ENCODE measurements at regions not wholly inside any gene's neighbourhood (a gene's known extent, or its start where the extent isn't known, plus 50 kb on each side); places are given as distances from the start of the nearest gene placed in this dataset.

DNA sequence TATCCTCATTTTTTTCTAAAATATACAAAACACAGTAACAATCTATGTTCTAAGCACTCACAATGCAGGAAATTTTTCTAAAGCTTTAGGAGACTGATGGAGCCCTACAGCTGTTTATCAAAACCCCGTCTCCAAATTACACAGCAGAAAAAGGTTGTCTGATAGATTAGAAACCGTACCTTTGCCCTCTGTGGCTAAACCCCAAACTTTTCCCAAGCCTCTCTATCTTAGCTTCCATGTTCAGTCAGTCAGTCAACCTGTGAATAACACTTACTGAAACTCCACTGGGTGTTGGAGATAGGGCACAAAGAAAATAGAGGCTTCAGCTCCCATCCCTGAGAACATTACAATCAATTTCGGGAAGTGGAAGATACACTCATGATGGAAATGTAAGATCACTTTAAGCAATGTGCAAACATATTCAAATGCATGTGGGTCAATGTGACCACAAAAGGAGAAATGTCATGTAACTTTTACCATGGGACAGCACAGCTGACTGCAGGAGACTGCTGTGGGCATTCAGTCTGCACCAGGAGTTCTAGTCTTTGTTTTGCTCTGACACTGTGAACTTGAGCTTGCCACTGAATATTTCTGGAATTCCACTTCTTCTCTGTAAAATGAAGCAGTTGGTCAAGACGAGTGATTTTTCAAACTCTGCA lies 279.5 kb upstream of the PIK3R1 start:
- no peaks in the 10 kb centered on the region for H3K4me1 ChIP-seq (ENCODE audit: control insufficient read depth, insufficient read depth, low read length)
- no peaks in the 10 kb centered on the region for H3K36me3 ChIP-seq (ENCODE audit: control insufficient read depth in 2 of 2, insufficient read depth in 1 of 2, low read length in 2 of 2)
- CTCF ChIA-PET = no interaction called here
- POLR2A ChIA-PET = no interaction called here
- no peak for TF ChIP-seq KLF10 (tag by site-specific recombination; IDR thresholded peaks at IDR 0.05)
- no peak for TF ChIP-seq GLIS1 (tag by site-specific recombination; IDR thresholded peaks at IDR 0.05)
- no peak for TF ChIP-seq ZFP37 (tag by site-specific recombination; IDR thresholded peaks at IDR 0.05)
- no peak for TF ChIP-seq ZNF274 (IDR thresholded peaks at IDR 0.05; ENCODE audit: low read length)
- no peak for TF ChIP-seq ZNF274 (tag by site-specific recombination; IDR thresholded peaks at IDR 0.05; ENCODE audit: borderline replicate concordance)
- TF ChIP-seq ZNF514 (tag by site-specific recombination; IDR thresholded peaks at IDR 0.05) = no peak
- TF ChIP-seq REPIN1 (tag by site-specific recombination; IDR thresholded peaks at IDR 0.05; ENCODE audit: low read depth) = no peak
- TF ChIP-seq ZNF2 (tag by site-specific recombination; IDR thresholded peaks at IDR 0.05) = no peak
- TF ChIP-seq KLF8 (tag by site-specific recombination; IDR thresholded peaks at IDR 0.05) = no peak
- no peak for TF ChIP-seq ZNF24 (tag by site-specific recombination; IDR thresholded peaks at IDR 0.05)
- TF ChIP-seq ZNF175 (tag by site-specific recombination; IDR thresholded peaks at IDR 0.05) = no peak
- TF ChIP-seq ZBTB48 (tag by site-specific recombination; IDR thresholded peaks at IDR 0.05) = no peak
- no peak for TF ChIP-seq ZNF776 (tag by site-specific recombination; IDR thresholded peaks at IDR 0.05; ENCODE audit: borderline replicate concordance)
- TF ChIP-seq ZNF239 (tag by site-specific recombination; IDR thresholded peaks at IDR 0.05) = no peak
- TF ChIP-seq, protein P1, sequence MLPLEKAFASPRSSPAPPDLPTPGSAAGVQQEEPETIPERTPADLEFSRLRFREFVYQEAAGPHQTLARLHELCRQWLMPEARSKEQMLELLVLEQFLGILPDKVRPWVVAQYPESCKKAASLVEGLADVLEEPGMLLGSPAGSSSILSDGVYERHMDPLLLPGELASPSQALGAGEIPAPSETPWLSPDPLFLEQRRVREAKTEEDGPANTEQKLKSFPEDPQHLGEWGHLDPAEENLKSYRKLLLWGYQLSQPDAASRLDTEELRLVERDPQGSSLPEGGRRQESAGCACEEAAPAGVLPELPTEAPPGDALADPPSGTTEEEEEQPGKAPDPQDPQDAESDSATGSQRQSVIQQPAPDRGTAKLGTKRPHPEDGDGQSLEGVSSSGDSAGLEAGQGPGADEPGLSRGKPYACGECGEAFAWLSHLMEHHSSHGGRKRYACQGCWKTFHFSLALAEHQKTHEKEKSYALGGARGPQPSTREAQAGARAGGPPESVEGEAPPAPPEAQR (tag by site-specific recombination; IDR thresholded peaks at IDR 0.05) = no peak
- no peak for TF ChIP-seq ZNF510 (tag by site-specific recombination; IDR thresholded peaks at IDR 0.05; ENCODE audit: insufficient replicate concordance)
- TF ChIP-seq ZNF433 (tag by site-specific recombination; IDR thresholded peaks at IDR 0.05; ENCODE audit: low read depth) = no peak
- H3K9me3 ChIP-seq (ENCODE audit: control insufficient read depth, insufficient read depth, low read depth, low read length) = no peaks in the 10 kb centered on the region
- H3K4me3 ChIP-seq (ENCODE audit: low read depth, low read length) = no peak overlapping the region
- H3K27ac ChIP-seq (ENCODE audit: extremely low read depth, low read depth, low read length) = no peak overlapping the region

DNA sequence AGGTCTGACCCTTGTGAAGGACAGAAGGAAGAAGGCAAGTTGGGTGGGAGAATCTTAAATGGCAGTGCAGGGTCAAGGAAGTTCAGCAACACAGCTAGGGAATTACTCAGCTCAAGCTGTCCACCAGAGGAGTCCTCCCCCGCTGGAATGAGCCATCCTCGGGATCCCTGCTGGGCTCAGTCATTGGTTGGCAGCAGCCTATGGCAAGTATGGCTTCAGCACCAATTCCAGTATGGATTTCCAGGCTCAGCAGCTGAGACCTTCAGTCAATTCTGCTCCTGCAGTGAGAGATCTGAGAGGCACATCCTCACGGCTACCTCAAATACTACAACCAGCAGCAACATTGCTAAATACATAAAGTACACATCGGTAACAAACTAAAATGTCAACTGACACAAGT lies 280.6 kb upstream of the PIK3R1 start:
- POLR2A ChIA-PET = no interaction called here
- H3K36me3 ChIP-seq (ENCODE audit: control insufficient read depth in 2 of 2, insufficient read depth in 1 of 2, low read length in 2 of 2) = no peaks in the 10 kb centered on the region
- no peaks in the 10 kb centered on the region for H3K4me1 ChIP-seq (ENCODE audit: control insufficient read depth, insufficient read depth, low read length)
- H3K9me3 ChIP-seq (ENCODE audit: control insufficient read depth, insufficient read depth, low read depth, low read length) = no peaks in the 10 kb centered on the region
- no peak overlapping the region for H3K4me3 ChIP-seq (ENCODE audit: low read depth, low read length)
- H3K27ac ChIP-seq (ENCODE audit: extremely low read depth, low read depth, low read length) = no peak overlapping the region
- CTCF ChIA-PET = no interaction called here
- TF ChIP-seq ZNF776 (tag by site-specific recombination; IDR thresholded peaks at IDR 0.05; ENCODE audit: borderline replicate concordance) = no peak
- no peak for TF ChIP-seq ZNF600 (tag by site-specific recombination; IDR thresholded peaks at IDR 0.05)
- TF ChIP-seq ZNF121 (tag by site-specific recombination; IDR thresholded peaks at IDR 0.05) = no peak
- TF ChIP-seq YY2 (tag by site-specific recombination; IDR thresholded peaks at IDR 0.05) = no peak
- no peak for TF ChIP-seq ZNF792 (tag by site-specific recombination; IDR thresholded peaks at IDR 0.05)
- TF ChIP-seq ZNF561 (tag by site-specific recombination; IDR thresholded peaks at IDR 0.05; ENCODE audit: borderline replicate concordance) = no peak
- TF ChIP-seq WT1 (tag by site-specific recombination; IDR thresholded peaks at IDR 0.05) = no peak
- TF ChIP-seq, protein P2, sequence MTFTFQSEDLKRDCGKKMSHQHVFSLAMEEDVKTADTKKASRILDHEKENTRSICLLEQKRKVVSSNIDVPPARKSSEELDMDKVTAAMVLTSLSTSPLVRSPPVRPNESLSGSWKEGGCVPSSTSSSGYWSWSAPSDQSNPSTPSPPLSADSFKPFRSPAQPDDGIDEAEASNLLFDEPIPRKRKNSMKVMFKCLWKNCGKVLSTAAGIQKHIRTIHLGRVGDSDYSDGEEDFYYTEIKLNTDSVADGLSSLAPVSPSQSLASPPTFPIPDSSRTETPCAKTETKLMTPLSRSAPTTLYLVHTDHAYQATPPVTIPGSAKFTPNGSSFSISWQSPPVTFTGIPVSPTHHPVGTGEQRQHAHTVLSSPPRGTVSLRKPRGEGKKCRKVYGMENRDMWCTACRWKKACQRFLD (tag by site-specific recombination; IDR thresholded peaks at IDR 0.05) = no peak

Measured in HEK293 (cell line).